HG02970 (cell line): ENCODE measurements at regions not wholly inside any gene's neighbourhood (a gene's known extent, or its start where the extent isn't known, plus 50 kb on each side); places are given as distances from the start of the nearest gene placed in this dataset.

Experiments
- ATAC-seq: cut with Tn5 transposase; IDR thresholded peaks from one replicate; pipeline ENCODE4 v1.9.1; 2021; ENCODE audit warnings: mild to moderate bottlenecking, moderate library complexity, moderate number of reproducible peaks; ENCODE audit not compliant: unreplicated experiment, low FRiP score

DNA sequence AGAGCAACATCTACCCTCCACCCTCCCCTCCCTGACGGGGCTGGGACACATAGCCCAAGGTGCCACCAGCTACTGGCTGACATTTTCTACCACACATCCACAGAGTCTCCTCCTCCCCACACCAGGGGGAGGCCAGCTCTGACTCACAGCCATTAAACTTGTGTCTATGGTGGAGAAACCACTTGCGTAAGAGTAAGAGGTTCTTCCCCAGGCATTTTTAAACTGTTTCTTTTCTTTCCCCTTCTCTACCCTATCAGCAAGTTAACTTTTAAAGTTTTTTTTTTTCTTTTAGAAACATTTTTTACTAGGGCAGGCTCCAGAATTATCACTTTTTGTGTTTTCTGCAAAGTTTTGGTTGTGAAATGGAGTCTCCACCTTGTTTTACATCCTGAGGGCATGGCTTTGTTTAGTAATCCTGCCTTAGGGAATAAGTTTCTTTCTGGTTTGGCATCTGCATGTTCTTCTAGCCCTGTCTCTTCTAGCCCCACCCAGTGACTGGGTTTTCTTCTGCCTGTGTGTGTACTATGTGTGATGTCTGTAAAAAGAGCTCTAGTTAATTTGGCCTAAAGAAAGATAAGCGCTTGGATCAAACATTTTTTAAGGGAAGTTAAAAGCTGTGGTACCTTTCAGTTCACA, 148.8 kb upstream of the GADL1 start:
- ATAC-seq, result no peak

DNA sequence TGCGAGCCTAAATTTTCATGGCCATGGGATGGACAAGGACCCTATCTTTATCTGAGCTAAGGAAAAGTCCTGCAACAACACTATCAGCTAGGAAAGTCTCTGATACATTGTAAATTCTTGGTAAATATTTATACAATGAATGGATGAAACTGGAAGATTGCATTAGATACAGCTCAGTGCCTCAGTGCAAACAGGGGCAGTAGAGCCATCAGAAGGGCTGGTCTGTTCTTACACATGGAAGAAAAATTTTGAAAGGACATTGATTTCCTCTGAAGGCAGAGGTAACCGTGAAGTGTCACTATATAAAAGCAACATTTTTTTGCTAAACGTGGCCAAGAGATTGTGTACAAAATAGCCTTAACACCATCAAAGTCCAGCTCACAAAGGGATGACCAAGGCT, 153.2 kb upstream of the GADL1 start:
- ATAC-seq, result no peak

DNA sequence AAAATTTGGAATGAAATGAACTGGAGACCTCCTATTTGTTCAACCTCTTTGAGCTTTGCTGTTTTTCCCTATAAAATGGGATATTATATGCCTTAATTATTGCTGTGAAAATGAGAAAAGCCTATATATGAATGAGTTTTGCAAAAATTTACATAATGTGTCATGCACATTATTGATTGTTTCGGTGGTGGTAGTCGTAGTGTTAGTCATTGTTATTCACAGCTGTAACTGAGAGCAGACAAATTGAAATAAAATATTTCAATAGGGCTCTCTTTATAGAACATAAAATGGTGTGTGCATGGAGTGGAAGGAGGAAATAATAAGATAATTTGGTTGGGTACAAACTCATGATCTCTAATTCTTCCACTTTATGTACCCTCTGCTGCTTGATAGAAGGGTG, 153.7 kb upstream of the GADL1 start:
- no peak for ATAC-seq

DNA sequence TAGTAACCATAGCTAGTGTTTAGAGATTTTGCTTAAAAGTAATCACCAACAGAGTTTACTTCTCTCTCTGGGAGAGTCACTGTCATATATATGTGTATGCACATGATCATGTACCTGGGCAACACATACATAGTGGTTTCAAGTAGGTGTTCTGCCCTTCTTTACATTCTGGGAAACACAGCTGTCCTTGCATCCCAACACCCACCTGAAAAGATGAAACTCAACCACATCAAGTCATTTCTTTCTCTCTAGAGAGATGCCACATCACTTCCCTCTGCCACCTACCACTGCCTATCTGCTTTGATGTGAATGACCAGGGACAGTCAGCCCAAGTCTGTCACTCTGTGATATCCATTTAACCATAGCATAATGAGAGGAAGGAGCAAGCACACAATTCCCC, 155.8 kb upstream of the GADL1 start:
- no peak for ATAC-seq

DNA sequence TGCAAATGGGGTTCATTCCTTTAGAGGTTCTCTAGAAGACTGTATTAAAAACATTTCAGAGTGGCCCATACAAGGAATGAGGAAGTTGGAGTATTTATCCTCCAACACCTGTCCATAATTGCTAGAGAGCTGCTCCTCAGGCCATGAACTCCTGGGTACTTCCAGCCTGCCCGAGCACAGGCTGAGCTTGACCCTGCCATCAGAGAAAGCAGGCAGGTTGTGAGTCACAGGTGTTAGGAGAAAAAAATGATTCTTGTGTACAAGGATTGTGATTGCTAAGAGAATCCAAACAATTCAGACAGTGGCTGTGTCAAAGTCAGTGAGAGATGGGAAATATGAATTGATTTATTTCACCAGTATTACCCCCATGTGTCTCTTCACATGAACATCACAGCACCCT, 156.8 kb upstream of the GADL1 start:
- no peak for ATAC-seq

DNA sequence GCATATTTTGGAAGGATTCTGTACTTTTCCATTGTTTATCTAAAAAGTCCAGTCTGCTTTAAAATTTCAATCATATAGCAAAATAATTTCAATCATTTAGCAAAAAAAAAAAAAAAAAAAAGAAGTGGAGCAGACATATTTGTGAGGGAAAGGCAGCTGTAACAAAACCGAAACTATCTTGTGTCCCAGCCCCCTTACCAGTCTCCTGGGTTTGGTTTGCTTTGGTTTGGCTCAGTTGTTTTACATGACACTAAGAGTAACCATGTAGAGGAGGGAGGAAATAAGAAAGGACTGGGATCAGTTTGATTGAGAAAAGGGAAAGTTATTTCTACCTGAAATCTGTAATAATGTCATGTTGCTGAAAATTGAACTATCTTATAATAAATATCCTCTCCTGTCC, 158.8 kb upstream of the GADL1 start:
- ATAC-seq, result no peak

DNA sequence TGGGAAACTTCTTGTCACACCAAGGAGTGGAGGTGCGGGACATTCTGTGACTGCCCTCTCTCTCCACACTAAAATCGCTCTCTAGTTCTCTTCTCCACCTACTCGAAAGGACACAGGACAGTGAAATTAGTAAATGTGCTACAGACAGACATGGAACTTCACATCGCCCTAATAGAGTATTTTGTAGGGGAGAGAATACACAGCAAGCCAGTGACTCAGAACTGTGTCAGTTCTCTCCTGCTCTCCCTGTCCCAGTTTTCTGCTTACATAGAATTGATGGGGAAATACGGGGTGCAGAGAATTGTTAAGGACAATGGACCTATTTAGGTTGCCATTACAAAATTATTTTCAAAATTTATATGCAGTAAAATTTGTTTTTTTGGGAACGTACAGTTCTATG, 159.6 kb upstream of the GADL1 start:
- no peak for ATAC-seq

DNA sequence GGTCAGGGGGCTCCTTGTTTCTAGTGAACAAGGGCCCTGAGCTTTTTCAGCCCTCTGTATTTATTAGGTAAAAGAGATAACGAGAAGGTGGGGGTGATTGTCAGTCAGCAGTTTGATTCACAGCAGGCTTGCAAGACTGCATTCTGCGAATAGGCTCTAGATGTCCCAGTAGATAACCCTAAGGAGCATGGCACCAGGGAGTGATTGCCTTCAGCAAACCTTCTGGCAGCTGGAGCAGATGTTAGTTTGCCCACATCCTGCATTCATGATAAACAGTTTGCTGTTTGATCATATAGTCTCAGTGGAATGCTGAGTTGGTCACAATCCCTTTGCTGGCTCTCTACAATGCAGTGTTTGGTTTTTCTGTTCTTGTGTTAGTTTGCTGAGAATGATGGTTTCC, 161.3 kb upstream of the GADL1 start:
- ATAC-seq, result no peak

DNA sequence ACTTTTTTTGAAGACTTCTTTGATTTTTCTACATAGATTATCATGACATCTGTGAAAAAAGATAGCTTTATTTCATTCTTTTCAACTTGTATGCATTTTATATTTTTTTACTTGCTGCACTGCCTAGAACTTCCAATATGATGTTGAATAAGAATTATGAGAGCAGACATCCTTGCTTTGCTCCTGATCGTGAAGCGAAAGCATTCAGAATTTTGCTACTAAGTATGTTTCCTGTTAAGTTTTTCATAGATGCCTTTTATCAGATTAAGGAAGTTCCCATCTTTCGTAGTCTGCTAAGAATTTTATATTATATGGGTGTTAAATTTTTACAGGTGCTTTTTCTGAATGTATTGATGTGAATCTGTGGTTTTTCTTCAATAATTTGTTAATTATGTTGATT, 163.4 kb upstream of the GADL1 start:
- ATAC-seq, result no peak

DNA sequence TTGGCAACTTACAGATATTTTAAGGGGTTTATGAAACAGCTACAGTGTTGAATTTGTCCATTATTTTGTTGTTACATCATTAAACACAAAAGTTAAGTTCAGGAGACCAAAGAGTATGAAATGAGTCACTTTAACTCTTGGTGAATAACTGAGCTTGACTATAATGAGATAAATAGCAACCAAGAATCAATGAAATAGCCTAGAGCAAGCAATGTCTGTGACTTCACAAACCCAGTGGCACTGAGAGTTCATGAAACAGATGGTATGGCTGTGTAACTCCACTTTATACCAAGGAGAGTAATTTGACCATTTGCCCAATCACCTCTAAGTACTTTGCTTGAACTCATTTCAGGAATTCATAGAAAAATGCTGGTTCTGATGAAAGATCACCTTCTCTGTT, 169.6 kb upstream of the GADL1 start:
- no peak for ATAC-seq

DNA sequence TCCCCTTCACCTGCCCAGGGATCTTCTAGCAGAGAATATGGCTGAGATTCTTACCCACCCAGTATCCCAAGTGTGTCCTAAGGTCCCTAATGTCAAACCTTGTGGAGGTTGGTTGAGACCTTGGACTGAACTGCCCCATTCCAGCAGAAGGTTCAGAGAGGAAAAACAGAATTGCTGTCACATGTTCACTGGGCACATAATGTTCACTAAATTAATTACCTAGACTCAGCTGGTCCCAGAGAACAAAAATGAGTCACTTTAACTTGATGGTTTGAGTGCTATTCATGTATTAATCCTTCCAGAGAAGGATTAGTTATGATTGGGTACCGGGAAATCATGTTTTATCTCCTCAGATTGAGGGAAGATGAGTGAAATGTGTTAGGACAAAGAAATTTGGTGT, 171.3 kb upstream of the GADL1 start:
- no peak for ATAC-seq

DNA sequence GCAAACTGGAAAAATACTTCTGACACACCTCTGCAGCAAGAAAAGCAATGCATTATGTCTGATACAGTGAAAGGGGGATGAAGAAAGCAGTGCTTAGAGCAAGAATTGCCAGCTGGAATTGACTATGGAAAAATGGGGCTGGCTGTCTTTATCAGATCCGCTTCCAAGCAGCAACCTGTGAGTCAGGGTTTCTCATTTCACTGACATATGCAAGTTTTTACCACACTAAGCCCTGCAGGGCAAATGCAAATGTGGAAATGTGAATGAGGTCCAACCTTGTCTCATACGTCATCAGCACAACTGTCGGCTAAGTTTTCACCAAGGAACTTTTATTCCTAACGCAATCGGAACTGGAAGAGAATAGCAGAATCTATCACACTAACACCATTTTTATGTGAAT, 172.5 kb upstream of the GADL1 start:
- no peak for ATAC-seq

DNA sequence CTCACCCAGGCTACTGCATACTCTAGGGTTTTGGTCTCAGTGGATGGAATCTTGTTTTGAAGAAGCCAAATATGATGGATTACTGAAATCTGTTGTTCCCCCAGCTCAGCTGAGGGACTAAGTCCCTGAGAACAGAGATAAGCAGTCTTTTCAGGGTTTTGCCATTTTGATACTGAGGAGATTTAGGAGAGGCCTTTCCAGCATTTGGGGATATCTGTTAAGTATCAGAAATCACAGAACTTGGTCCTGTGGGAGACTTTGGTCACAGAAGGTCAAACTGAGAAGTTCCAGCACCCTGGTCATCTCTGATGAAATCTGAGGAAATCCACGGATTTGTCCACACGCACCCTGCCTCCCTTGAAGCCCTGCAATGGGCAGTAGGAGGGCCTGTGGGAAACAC, 181.0 kb upstream of the GADL1 start:
- ATAC-seq, result no peak

DNA sequence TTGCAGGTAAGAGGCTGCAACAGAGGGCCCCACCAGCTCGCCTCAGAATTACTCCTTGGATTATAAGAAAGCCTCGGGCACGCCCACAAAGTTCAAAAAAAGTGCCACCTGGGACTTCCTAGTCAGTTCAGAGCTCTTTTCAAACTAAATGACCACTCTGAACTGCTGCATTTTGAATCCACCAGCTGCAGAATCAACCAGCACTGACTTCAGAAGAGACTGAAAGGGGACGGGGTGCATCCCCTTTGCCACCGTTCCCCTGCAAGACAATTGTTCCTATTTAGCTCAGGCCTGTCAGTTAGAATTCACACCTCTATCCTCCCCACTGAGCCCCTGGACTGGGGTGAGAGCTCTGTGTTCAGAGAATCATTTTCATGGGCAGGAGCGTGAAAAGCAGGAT, 181.4 kb upstream of the GADL1 start:
- no peak for ATAC-seq

DNA sequence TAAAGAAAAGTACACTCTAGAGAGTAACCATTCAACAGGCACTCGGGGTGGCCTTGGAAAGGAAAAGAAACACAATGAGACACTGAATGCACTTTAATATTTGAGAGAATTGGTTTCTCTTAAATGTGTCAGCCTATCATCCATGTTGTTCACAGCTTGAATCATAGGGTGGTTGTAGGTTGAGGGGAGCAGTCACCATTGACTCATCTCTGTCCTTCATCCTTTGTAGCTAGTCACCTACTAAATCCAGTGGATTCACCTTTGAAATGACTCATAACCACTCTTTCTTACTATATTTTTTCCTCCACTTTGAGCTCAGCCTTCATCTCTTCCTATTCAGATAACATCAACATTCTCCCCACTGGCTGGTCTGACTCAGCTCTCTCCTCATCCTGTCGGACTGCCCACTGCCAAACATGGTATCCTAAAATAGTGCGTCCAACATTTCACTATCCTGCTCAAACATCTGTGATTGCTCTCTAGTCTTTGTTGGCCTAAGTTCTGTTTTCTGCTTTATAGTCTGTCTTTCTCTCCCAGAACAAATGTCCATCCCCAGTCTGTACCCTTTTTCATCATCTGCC, 182.7 kb upstream of the GADL1 start:
- no peak for ATAC-seq

DNA sequence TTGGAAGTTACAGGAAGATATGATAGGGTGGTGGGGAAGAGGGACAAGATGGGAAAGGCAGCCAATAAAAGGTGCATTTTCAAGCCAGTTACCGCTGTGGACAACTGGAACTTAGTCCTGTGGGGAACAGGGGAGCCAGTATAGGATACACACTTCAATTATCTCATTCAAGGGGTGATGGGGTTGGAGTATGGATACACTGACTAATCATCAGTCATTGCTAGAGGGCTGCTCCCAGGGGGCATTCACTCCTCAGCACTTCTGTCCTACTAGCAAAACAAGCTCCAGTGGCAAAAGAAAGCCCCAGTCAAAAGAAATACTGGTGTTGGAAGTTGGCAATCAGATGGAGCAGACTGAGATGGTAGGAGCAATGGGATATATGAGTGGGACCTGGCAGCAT, 183.4 kb upstream of the GADL1 start:
- ATAC-seq, result no peak

DNA sequence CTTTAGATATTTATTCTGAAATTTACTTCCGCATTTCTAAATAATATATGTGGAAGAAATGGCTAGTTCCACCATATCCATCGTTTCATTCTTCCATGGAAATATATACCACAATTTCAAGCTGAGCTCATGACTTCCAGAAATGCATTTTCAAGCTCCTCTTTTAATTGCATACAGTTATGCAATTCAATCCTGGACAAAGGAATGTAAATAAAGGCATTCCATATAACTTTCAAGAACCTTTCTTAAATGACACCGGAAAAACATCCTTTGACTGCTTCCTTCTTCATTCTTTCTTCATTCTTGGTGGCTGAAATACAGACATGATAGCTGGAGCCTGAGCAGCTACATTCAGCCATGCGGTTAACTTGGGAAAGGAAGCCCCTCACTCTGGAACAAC, 185.2 kb upstream of the GADL1 start:
- ATAC-seq, result no peak

DNA sequence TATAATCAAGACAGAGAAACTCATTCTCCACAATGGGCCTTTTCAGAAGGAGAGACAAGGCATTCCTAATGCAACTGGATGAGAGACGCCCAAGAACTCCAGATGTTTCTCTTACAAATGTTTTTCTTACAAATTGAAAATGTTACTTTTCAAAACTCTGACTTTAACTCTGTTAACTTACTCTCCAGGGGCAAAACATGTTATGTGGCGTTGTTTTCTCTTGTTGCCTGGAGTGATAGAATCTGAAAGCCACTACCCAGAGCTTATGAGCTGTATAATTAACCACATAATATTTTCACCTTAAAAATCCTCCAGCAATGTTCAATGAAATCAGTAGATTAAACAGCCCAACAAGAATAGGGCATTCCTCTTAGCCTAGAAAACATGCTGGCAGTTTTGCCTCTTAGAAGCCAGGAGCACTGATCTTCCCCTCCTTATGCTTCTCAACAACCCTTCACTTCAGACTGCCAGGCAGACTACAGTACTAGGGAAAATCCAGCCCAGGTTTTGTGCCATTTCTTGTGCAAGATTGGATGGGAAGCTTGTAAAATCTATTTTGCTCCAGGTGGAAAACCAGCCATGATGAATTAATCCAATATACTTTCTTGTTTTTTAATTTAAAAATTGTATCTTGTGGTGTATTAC, 186.7 kb upstream of the GADL1 start:
- ATAC-seq, result no peak

DNA sequence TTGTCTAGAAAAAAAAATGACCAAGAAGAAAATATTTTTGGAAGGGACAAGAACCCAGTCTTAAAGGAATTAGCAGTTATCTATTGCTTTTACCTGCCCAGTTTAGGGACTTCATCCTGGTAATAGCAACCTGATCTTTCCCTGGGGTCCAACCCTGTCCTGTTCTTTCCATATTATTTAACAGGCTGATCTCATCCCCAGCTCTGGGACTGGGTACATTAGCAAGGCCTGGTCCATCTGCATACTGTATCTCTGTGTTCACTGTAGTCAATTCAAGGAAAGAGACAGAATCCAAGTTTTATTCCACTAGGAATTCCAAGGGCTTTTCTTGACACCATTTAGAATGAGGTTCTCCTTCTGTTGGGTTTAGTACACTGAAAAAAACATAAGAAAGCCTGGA, 191.7 kb upstream of the GADL1 start:
- no peak for ATAC-seq

DNA sequence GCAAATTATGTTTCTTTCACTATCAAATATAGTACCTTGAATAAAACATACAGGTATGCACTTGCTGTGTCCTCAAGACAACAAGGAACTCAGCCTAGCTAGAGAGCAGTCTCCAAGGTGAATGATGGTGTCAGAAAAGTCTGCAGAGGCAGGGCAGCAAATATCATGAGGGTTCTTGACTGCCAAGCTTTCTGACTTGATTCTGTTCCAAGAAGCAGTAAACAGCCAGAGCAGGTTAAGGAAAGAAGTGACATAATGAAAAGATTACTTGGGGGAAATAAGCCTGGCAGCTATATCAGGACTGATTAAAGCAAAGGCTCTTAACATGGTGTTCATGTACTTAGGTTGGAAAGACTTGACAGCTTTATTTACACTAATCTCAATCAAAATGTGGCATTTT, 192.2 kb upstream of the GADL1 start:
- ATAC-seq, result no peak

DNA sequence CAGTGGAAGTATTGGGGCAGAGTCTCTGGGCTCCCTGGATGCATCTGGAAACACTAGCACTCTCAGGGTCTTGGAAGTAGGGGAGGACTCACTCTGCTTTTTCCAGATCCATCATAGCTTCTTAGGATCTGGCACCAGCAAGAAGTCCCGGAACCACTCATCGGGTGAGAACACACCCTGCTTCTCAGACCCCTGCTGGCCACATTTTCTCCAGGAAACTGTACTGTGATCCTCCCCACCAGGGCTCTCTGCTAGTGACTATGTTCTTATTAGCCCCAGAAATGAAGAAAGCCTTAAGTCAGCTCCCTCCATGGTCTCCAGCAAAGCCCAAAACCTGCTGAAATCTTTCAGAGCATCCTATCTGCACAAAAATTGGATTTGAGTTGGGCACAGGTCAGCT, 197.3 kb upstream of the GADL1 start:
- ATAC-seq, result no peak
